Stimulated activated naive CD4-positive, alpha-beta T cell treated with Interleukin-2 at 50 U/mL for 16 hours (primary cell): ENCODE measurements at regions not wholly inside any gene's neighbourhood (a gene's known extent, or its start where the extent isn't known, plus 50 kb on each side); places are given as distances from the start of the nearest gene placed in this dataset.
"Not testable (repeated sequence)": the region's sequence is repeated elsewhere in the genome, so short reads cannot be mapped to it uniquely, and the experiment has no call there.

Experiments
- DNase-seq: peaks from one replicate; lab custom pipeline; 2025; lab: John Stamatoyannopoulos, UW

GRCh38 chr22:22346401-22347107 is 102.0 kb downstream of the VPREB1 start:
- DNase-seq: no peak

GRCh38 chr22:22348127-22348814 is 103.7 kb downstream of the VPREB1 start:
- DNase-seq: no peak

- DNase-seq: no peak
Observed at GRCh38 chr22:22348815-22349454, 104.3 kb downstream of the VPREB1 start.

GRCh38 chr22:22349455-22349836 is 104.9 kb downstream of the VPREB1 start:
- DNase-seq: no peak

- no peak for DNase-seq
Observed at GRCh38 chr22:22351366-22351765, 106.8 kb downstream of the VPREB1 start.

- DNase-seq: no peak
Observed at GRCh38 chr22:22352371-22352999, 107.9 kb downstream of the VPREB1 start.

- DNase-seq: no peak
Observed at GRCh38 chr22:22355096-22355834, 110.7 kb downstream of the VPREB1 start.

GRCh38 chr22:22357024-22357883 is 112.7 kb downstream of the VPREB1 start:
- DNase-seq: peak; percentile 51

GRCh38 chr22:22358152-22358551 is 113.6 kb downstream of the VPREB1 start:
- DNase-seq: no peak

- DNase-seq: no peak
Observed at GRCh38 chr22:22358686-22359085, 114.1 kb downstream of the VPREB1 start.

GRCh38 chr22:22359465-22359864 is 114.9 kb downstream of the VPREB1 start:
- DNase-seq: no peak

- DNase-seq: no peak
Observed at GRCh38 chr22:22360014-22360413, 115.4 kb downstream of the VPREB1 start.

GRCh38 chr22:22362311-22362710 is 117.7 kb downstream of the VPREB1 start:
- no peak for DNase-seq

GRCh38 chr22:22362936-22363335 is 118.3 kb downstream of the VPREB1 start:
- no peak for DNase-seq

GRCh38 chr22:22364207-22364606 is 119.6 kb downstream of the VPREB1 start:
- DNase-seq: no peak

GRCh38 chr22:22366537-22366936 is 122.0 kb downstream of the VPREB1 start:
- DNase-seq: no peak

GRCh38 chr22:22368516-22368915 is 123.9 kb downstream of the VPREB1 start:
- no peak for DNase-seq

- not testable (repeated sequence) for DNase-seq
Observed at GRCh38 chr22:22369219-22369963, 124.8 kb downstream of the VPREB1 start.

GRCh38 chr22:22369964-22370270 is 125.3 kb downstream of the VPREB1 start:
- DNase-seq: no peak

GRCh38 chr22:22371031-22371541 is 126.5 kb downstream of the VPREB1 start:
- no peak for DNase-seq
